Fibroblast of villous mesenchyme (primary cell): ENCODE measurements at regions not wholly inside any gene's neighbourhood (a gene's known extent, or its start where the extent isn't known, plus 50 kb on each side); places are given as distances from the start of the nearest gene placed in this dataset.

Source experiments
- DNase-seq: peaks from one replicate; pipeline ENCODE4 v3.0.0-alpha.2; 2010; ENCODE audit warnings: low read depth
- H3K4me3 ChIP-seq: 2 replicates; pipeline ENCODE4 v1.5.1; 2011; ENCODE audit warnings: low read depth, mild to moderate bottlenecking, low read length
- CTCF ChIP-seq: IDR thresholded peaks from 2 replicates; pipeline ENCODE4 v1.5.1; 2012; ENCODE audit warnings: low read depth, mild to moderate bottlenecking, low read length; ENCODE audit not compliant: insufficient read depth

GRCh38 chr17:72308744-72309385 is 188.0 kb downstream of the SOX9 start:
- H3K4me3 ChIP-seq, result no peak overlapping the region
- TF ChIP-seq CTCF, result no peak
- no peak for DNase-seq

DNA sequence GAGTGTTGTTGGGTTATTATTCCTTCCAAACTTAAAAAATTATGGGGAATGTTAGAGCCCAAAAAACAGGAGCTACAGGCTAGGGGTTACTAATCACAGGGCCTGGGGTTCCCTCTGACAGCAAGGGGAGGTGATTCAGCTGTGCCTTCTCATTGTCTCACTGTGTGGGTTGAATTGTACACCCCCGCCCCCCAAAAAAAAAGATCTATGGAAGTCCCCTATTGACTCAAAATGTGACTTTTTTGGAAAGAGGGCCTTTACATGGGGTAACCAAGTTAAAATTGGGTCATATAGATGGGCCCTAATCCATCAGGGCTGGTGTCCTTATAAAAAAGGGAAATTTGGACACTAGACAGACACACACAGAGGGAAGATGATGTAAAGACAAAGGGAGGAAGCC is 190.2 kb downstream of the SOX9 start:
- H3K4me3 ChIP-seq, result no peak overlapping the region
- TF ChIP-seq CTCF, result no peak
- DNase-seq, result no peak

DNA sequence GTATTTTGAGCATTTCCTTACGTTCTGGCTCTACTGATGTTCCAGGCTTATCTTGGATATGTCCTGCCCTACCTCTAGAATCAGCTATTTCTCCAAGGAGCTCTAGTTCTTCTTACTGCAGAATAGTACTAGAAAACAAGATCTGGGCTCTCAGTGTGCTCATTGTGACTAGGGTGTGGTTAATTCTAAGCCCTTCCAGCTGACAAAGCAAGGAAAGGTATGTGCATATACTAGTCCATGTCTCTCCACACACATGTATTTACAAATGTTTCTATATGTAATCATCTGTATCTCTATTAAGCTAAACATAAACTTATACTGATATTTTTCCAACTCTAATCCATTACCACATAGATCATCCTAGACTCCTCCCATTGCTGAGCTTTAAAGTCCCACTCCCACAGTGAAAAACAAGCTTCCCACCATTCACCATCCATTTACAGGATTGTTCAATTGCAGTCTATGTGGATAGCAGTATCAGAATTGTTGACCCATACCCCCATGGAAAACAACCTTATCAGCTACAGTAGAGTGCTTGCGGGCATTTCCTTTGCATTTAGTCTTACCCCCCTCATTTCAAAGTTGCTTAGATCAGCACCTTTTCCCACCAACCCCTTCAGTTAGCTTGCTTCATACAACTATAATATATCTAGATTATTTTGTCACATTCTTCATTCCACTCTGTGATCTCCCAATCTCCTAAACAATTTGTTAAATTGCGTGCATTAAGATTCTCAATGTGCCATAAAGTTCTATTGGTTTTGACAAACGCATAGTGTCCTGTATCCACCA is 194.5 kb downstream of the SOX9 start:
- no peak for TF ChIP-seq CTCF
- H3K4me3 ChIP-seq, result no peak overlapping the region
- no peak for DNase-seq

- DNase-seq, result no peak
- no peak for TF ChIP-seq CTCF
- H3K4me3 ChIP-seq, result no peak overlapping the region
Observed at GRCh38 chr17:72318131-72318530, 197.3 kb downstream of the SOX9 start.

DNA sequence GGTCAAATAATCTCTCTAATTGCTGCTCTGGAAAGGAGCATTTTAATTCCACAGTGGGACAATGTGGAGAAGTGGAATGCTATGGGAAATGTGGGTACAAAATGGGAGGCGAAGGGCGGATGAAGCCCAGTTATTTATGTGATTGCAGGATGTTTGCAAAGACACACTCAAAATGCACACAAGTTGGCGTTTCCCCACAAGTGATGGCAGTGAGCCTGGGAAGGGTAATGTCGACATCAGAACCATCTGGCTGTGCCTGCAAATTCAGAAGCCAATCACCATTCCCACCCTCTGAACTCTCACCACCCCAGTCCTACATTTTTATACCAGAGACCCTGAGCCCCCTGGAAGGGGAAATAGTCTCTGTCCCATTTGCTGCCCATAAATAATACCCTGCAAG is 201.1 kb downstream of the SOX9 start:
- DNase-seq, result no peak
- TF ChIP-seq CTCF, result no peak

DNA sequence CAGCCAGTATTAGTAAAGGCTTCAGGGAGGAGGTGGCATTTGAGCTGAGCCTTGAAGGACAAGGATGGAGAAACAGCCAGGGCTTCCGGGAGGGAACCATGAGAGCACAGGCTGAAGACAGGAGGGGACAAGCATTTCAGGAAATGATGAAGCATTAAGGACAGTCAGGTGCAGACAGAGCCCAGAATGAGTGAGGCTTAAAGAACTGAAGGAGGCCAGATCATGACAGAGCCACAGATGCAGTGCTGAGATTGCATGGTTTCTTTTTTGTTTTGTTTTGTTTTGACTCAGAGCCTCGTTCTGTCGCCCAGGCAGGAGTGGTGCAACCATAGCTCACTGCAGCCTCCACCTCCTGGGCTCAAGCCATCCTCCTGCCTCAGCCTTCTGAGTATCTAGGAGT is 211.5 kb downstream of the SOX9 start:
- no peak for TF ChIP-seq CTCF
- peak; percentile 10 for DNase-seq
- H3K4me3 ChIP-seq, result no peak overlapping the region

More for the DNA sequence above, 201.1 kb downstream of the SOX9 start:
- H3K4me3 ChIP-seq, result no peak overlapping the region

DNA sequence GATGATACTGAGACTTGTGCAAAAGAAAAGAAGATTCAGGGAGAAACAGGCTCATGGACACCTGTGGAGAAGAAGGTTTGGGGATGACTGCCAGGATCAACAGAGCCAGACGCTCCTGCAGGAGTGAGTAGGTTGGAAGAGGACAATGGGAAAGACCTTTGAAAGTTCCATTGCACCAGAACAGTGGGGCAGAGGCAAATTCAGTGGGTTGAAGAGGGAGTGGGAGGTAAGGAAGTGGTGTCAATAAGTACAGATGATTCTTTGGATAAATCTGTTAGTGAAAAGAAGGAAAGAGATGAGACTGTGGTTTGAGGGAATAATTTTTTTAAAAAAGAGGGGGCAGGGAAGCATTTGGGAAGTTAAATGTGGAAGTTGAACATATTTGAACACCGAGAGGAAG is 212.8 kb downstream of the SOX9 start:
- no peak for TF ChIP-seq CTCF
- H3K4me3 ChIP-seq, result no peak overlapping the region
- no peak for DNase-seq
